ENCODE measurements at regions not wholly inside any gene's neighbourhood (a gene's known extent, or its start where the extent isn't known, plus 50 kb on each side); places are given as distances from the start of the nearest gene placed in this dataset.

DNA sequence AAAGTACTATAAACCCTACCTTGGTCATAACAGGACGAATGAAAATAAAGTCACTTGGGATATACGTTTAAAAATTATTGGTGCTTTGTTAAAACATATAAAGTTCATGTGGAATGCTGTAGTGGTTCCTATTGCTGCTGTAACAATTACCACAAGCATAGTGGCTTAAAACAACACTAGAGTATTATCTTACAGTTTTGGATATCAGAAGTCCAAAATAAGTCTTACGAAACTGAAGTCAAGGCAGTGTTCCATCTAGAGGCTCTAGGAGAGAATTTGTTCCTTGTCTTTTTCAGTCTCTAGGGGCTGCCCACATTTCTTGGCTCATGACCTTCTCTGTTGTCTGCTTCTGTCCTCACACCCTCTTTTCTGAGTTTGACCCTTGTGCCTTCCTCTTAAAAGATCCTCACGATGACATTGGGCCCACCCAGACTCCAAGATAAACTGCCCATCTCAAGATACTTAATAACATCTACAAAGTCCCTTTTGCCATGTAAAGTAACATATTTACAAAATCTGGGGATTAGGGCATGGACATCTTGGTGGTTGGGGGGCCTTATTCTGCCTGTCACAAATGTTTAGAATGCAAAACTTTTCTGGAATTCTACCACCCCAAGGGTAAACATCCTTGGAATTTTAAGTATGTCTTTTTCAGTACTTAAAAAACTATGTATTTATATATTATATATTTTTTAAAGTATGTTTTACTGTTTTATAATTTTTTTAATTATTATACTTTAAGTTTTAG, 178.1 kb downstream of the ETNK1 start:
- TF ChIP-seq, protein P1, sequence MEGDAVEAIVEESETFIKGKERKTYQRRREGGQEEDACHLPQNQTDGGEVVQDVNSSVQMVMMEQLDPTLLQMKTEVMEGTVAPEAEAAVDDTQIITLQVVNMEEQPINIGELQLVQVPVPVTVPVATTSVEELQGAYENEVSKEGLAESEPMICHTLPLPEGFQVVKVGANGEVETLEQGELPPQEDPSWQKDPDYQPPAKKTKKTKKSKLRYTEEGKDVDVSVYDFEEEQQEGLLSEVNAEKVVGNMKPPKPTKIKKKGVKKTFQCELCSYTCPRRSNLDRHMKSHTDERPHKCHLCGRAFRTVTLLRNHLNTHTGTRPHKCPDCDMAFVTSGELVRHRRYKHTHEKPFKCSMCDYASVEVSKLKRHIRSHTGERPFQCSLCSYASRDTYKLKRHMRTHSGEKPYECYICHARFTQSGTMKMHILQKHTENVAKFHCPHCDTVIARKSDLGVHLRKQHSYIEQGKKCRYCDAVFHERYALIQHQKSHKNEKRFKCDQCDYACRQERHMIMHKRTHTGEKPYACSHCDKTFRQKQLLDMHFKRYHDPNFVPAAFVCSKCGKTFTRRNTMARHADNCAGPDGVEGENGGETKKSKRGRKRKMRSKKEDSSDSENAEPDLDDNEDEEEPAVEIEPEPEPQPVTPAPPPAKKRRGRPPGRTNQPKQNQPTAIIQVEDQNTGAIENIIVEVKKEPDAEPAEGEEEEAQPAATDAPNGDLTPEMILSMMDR (tag by site-specific recombination; IDR thresholded peaks at IDR 0.05), result no peak
- TF ChIP-seq MYNN (tag by site-specific recombination; IDR thresholded peaks at IDR 0.05; ENCODE audit: borderline replicate concordance), result no peak
- TF ChIP-seq, protein P2, sequence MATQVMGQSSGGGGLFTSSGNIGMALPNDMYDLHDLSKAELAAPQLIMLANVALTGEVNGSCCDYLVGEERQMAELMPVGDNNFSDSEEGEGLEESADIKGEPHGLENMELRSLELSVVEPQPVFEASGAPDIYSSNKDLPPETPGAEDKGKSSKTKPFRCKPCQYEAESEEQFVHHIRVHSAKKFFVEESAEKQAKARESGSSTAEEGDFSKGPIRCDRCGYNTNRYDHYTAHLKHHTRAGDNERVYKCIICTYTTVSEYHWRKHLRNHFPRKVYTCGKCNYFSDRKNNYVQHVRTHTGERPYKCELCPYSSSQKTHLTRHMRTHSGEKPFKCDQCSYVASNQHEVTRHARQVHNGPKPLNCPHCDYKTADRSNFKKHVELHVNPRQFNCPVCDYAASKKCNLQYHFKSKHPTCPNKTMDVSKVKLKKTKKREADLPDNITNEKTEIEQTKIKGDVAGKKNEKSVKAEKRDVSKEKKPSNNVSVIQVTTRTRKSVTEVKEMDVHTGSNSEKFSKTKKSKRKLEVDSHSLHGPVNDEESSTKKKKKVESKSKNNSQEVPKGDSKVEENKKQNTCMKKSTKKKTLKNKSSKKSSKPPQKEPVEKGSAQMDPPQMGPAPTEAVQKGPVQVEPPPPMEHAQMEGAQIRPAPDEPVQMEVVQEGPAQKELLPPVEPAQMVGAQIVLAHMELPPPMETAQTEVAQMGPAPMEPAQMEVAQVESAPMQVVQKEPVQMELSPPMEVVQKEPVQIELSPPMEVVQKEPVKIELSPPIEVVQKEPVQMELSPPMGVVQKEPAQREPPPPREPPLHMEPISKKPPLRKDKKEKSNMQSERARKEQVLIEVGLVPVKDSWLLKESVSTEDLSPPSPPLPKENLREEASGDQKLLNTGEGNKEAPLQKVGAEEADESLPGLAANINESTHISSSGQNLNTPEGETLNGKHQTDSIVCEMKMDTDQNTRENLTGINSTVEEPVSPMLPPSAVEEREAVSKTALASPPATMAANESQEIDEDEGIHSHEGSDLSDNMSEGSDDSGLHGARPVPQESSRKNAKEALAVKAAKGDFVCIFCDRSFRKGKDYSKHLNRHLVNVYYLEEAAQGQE (tag by site-specific recombination; IDR thresholded peaks at IDR 0.05), result no peak
- no peak for TF ChIP-seq SP2 (tag by site-specific recombination; IDR thresholded peaks at IDR 0.05)
- TF ChIP-seq, protein P3, sequence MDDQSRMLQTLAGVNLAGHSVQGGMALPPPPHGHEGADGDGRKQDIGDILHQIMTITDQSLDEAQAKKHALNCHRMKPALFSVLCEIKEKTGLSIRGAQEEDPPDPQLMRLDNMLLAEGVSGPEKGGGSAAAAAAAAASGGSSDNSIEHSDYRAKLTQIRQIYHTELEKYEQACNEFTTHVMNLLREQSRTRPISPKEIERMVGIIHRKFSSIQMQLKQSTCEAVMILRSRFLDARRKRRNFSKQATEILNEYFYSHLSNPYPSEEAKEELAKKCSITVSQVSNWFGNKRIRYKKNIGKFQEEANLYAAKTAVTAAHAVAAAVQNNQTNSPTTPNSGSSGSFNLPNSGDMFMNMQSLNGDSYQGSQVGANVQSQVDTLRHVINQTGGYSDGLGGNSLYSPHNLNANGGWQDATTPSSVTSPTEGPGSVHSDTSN (CRISPR knock-in tag; IDR thresholded peaks at IDR 0.05), result no peak
- no peak for TF ChIP-seq ZNF521 (tag by site-specific recombination; IDR thresholded peaks at IDR 0.05)
- no peak for TF ChIP-seq ZNF433 (tag by site-specific recombination; IDR thresholded peaks at IDR 0.05; ENCODE audit: low read depth)
- no peak for TF ChIP-seq ZNF324 (tag by site-specific recombination; IDR thresholded peaks at IDR 0.05)
- no peak for TF ChIP-seq ZNF639 (tag by site-specific recombination; IDR thresholded peaks at IDR 0.05)
- no peak for TF ChIP-seq ZNF146 (tag by site-specific recombination; IDR thresholded peaks at IDR 0.05)
- no peak for TF ChIP-seq ZNF169 (tag by site-specific recombination; IDR thresholded peaks at IDR 0.05)
- TF ChIP-seq, protein P4, sequence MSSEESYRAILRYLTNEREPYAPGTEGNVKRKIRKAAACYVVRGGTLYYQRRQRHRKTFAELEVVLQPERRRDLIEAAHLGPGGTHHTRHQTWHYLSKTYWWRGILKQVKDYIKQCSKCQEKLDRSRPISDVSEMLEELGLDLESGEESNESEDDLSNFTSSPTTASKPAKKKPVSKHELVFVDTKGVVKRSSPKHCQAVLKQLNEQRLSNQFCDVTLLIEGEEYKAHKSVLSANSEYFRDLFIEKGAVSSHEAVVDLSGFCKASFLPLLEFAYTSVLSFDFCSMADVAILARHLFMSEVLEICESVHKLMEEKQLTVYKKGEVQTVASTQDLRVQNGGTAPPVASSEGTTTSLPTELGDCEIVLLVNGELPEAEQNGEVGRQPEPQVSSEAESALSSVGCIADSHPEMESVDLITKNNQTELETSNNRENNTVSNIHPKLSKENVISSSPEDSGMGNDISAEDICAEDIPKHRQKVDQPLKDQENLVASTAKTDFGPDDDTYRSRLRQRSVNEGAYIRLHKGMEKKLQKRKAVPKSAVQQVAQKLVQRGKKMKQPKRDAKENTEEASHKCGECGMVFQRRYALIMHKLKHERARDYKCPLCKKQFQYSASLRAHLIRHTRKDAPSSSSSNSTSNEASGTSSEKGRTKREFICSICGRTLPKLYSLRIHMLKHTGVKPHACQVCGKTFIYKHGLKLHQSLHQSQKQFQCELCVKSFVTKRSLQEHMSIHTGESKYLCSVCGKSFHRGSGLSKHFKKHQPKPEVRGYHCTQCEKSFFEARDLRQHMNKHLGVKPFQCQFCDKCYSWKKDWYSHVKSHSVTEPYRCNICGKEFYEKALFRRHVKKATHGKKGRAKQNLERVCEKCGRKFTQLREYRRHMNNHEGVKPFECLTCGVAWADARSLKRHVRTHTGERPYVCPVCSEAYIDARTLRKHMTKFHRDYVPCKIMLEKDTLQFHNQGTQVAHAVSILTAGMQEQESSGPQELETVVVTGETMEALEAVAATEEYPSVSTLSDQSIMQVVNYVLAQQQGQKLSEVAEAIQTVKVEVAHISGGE (tag by site-specific recombination; conservative IDR thresholded peaks at IDR 0.05; ENCODE audit: low read depth), result no peak
- TF ChIP-seq KLF8 (tag by site-specific recombination; IDR thresholded peaks at IDR 0.05), result no peak
